NCI-H146 treated with DMSO at 0.1 percent for 48 hours (cell line): ENCODE measurements at regions not wholly inside any gene's neighbourhood (a gene's known extent, or its start where the extent isn't known, plus 50 kb on each side); places are given as distances from the start of the nearest gene placed in this dataset.

ENCODE experiments used
- DNase-seq: peaks from one replicate; lab custom pipeline; 2025; ENCODE audit not compliant: unreplicated experiment; lab: John Stamatoyannopoulos, UW

DNA sequence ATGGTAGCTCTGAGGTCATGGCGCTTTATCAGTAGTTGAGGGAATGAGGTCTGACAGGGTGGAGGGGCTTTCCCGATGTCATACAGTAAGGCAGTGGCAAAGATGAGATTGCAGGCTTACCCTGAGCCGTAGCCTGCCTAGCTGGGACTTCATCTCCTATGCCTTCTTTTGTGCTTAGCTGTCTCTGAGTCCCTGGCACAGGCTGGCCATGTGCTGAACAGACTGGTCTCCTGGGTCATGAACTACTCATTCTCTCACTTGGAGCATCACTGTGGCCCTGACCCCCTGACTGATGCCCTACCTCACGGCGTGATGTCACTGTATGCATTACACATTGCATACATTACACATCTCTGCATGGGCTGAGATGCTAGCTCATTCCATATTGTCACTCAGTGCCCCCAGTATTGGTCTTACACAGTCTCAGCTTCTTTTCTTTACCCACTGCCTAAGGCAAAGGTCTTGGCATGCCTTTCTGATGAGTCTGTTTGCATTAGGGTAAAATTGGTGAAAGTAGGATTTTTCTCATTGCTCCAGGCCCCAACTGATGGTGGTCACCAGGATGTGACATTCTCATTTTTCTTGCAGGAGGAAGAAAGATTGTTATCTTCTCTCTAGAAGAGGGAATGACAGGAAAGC lies 389.4 kb upstream of the CADM1 start:
- DNase-seq = no peak

DNA sequence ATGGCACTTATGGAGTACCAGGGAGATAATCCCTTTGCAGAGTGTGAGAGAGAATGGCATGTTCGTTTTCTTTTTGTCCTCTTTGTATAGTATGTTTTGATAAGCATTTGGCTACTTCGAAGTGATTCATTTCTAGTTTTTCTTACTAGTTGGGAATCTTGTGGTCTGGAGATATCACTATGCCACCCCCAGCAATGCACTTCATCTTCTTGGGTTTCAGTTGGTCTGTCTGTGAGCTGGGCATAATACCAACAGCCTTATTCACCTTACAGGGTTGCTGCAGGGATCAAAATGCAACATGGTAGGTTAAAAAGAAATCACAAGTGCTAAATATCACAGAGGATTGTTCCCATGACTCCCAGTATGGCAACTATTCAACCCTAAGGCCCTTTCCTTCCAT lies 387.8 kb upstream of the CADM1 start:
- no peak for DNase-seq

DNA sequence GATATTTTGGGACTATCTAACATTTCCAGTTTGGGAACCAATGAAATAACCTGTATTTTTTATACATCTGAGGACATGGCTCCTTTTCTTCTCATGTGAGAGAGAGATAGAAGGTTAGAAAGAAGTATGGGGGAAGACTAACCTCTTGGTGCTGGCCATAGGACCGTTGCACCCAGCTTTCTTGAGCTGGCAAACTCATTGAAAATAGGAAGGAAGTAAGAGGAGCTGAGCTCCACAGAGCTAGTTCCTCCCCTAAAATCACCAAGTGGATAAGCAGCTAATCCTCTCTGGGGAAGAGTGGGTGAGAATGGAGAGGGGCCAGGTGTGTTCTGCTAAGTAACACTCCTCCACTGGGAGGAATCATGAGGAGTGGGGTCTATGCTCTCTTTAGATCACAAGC lies 387.4 kb upstream of the CADM1 start:
- no peak for DNase-seq

DNA sequence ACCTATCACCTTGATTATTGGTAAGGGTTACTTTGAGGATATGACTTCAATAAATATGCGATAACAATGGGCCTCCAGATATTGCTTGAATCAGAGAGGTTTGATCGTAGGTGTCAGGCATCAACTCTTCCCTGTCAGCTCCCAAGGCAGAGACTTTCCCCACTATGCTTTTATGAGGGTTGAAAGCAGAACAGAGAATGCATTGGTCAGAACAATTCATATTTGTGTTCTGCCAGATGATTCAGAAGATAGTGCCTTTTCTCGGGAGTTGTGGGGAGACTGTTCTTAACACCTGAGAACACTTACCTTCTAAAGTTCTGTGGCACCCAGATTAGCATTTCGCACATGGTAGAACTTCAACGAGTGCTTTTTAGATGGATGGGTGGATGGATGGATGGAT lies 386.3 kb upstream of the CADM1 start:
- DNase-seq = no peak

DNA sequence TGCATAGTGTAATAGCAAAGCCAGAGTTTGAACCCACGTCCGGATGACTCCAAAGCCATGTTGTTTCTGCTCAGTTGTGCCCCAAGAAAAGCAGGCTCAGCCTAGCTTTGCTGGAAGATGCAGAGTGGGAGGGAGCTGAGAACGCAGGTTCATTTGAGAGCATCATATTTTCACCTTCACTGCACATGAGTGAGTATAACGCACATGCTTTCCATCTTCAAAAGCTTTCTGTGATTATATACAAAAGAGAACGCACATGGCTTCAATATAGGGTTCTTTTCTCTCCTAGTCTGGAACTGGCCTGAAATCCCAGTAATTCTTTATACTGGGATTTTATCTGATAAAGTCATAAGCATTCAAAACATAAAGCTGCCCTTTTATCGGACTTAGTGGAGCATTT lies 385.5 kb upstream of the CADM1 start:
- no peak for DNase-seq

DNA sequence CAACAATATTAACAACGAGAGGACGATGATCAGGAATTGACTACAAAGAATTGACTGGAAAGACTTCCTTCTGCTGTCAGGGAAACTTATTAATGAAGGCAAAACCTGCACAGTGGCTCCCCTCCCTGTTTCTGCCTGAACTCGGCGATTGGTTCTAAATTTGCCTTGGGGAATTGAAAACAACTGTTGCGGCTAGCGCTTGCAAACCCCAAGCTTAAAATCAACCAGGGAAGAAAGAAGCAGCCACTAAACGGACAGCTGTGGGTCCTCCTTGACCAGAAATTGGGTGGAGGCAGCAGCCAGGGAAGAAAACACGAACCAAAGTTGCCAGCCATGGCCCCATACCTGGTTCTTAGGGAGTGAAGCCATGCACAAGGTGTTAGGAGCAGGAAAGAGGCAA lies 383.5 kb upstream of the CADM1 start:
- DNase-seq = no peak

DNA sequence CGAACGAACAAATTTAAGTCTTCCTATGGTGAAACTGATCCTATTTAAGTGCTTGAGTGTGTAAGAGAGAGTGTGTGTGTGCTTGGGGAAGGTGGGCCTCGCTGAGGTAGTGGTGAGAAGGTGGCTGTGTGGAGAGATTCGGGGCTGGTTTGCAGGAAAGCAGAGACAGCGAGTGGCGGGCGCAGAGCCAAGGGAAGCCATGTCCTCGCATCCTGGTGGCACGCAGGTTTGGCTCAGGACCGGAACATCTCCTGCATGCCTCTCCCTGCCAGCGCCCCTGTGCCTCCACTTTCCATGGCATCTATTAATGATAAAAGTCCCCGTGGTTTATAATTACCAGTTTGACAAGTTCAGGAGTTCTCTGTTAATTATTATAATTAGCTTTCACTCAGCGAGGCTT lies 383.1 kb upstream of the CADM1 start:
- DNase-seq = no peak

DNA sequence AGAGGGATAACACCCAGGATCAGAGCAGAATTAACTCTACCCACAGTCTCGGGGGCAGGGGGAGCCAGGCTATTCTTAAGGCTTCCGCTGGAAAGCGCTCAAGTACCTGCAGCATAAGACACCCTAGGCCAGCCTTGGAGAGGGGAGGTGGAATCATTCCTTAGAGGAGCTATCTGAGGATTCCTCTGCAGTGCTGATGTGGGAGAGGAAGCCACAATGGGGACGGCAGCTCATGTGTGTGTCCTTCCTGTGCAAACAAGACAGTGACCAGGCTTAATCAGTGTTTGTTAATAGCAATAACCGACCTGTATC lies 382.2 kb upstream of the CADM1 start:
- DNase-seq = no peak

DNA sequence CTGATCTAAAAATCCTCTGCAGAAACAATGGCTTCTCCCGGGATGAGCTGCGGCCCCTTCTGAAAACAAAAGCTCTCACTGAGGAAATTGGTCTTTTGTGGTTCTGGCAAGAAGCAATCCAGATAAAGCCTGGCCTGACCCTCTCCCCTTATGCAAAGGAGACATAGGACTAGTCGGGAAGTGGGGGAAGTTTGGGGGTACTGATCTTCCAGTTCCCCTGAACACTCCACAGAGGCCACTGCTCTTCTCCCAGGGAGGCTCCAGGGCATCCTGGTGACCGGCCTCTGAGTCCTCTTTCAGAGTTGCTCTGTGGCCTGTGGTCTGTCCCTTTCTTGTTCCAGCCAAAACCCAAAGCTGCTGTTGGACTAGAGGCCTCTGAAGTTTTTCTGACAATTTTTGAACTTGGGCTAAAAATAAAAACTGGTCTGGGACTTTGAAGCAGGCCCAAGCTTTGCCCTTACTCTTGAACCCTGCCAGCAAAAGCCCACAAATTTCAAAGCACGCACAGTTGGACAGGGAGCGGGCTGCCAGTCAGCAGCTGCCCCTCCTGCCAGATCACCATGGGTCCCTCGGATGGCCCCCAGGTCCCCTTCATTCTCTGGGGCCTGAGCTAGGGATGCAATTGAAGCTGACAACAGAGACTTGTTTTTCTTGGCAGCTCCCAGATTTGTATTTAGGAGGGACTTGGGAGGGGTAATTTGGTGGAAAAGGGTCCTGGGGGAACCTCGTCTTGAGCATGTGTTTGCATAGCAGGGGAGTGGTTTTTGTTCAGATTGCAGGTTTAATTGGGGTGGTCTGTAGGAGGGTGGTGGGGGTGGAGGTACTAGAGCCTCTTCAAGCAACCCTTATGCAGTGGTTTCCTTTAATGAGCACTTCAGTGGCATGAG lies 381.6 kb upstream of the CADM1 start:
- no peak for DNase-seq

DNA sequence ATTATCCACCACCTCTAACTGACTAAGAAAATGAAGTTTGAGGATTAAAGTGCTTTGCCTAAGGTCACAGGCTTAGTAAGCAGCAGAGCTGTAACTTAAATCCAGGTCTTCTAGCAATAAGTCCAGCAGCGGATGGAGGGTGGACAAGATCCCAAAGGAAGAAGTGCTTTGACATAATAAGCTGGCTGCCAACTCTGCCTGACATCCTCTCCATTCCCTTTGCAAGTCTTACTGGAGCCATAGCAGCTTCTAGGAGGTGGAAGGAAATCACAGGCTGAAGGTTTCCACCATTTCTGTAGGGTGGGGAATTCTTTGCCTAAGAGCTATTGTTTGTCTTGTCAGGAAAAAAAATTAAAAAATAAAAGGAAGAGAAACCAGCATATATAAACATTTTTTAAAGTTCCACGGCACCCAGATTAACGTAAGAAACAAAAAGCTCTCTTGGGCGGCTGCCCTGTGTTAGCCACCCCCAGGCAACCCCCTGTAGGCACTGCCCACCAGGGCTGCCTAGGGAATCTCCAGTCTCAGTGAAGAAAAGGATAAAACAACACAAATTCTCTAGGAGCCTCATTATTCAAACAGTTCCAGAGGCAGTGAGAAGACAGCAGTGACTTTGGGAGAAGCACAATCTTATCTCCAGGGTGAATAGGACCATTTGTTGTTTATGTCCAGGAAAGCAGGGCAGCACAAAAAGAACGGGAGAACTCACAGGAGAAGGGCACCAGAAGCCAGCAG lies 380.8 kb upstream of the CADM1 start:
- DNase-seq = no peak

DNA sequence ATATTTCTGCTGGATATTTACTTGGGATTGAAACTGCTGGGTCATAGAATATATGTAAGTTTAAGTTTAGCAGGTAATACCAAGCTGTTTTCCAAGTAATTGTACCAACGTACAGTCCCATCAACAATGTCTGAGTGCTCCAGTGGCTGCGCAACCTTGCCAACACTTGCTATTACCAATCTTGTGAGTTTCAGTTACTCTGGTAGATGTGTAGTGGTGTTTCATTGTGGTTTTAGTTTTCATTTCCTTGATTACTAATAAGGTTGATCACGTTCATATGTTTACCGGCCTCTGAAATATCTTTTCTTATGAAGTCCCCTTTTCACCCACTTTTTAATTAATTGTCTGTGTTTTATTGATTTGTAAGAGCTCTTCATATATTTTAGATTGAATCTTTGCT lies 370.6 kb upstream of the CADM1 start:
- DNase-seq = no peak

DNA sequence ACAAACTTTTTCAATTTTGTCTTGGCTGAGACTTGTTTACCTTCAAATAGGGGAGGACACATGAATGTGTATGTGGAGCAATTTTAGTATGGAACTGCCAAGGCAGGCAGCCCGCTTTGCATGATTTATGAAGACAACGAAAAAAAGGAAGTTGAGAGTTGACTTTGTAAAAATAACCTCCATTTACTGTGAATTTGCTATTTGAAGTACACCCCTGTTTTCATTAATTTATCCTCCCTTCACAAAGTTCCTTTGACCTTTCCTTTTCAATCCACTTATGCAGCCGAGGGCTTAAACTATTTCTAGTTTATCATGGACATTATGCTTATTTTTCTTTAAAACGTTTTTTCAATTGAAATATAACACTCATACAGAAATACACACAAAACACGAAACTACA lies 369.6 kb upstream of the CADM1 start:
- DNase-seq = no peak

DNA sequence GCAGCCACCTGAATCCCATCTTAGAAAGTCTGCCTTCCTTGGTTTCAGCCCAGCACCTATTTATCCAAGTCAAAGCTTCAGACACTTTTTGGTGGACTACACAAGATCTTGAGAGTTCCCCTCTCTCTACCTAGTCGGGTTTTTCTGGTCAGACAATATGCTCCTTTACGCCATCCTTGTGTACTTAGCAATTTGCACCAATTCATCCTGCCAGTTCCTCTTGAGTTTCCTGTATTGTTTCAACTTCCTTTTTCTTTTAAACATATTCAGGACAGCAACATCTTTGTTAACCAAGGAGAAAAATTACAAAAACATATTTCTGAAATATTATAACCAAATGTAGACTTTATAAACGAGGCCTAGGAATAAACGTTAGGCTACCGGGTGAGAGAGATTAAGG lies 368.2 kb upstream of the CADM1 start:
- DNase-seq = no peak

DNA sequence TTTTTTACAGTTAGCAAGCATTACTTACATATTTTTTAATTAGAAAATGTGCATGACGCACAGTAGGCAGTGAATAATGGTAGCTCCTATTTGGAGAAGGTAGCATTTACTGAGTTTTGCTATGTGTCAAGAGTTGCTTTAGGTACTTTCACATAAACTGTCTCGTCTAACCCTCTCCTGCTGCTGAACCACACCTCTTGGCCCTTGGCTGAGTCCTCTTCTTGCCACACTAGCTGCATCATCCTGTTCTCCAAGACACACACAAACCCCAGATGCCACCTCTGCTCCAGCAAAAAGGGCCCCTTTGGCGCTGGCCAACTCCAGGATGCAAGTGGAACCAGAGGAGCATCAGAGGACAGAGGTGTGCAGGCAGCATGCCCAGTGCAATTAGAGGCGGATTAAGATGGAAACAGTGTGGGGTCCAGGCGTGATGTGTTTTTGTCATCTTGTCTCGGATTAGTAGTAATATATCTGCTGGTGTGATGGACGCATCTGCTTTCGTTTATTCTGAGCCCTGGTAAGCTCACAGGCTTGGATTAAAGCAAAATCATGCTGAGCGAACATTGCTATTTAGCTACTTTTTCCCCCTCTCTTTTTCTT lies 367.0 kb upstream of the CADM1 start:
- no peak for DNase-seq

DNA sequence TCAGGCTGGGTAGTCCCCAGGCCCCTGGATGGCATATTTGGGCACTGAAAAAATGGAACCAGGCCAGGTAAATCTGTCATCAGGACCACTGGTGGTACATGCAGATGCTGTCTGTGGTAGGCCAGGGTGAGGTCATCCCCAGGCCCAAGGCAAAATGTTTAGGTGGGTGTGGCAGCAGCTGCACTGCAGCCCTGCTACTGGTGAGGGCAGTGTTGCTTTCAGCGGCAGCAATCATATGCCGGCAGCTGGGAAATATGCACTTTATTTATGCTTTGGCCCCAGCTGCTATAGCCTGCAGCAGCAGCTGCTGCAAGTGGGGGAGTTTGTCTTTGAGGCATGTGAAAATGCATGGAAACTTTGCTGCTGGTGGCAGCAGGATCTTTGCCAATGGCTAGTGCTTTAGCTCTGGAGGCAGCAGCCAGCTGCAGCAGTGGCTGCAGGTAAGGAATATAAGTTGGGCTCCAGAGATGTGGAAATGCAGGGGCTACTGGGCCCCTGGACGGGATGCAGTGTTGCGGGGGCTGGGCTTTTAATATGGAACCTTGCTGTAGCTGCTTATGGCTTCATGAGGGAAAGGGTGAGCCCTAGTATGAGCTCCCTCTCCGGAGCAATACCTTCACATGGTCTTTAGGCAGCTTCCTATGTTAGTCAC lies 365.7 kb upstream of the CADM1 start:
- DNase-seq = peak; percentile 70

DNA sequence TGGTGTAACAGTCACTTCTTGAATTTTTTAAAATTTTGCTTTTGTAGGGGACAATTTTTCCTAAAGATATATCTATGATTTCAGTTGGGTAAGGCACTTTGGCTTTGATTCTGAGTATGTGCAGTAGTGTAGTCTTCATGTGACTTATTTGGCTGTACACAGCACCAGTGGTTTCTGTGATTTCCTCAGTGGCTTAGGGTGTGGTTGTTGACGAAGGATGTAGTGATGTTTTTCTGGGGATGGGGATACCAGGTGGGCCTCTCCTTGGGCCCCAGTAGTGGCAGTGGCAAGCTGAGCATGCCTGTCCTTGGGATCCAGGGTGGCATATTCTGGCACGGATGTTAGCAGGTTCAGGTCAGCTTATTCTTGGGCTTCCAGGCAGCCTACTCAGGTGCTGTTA lies 364.9 kb upstream of the CADM1 start:
- no peak for DNase-seq

DNA sequence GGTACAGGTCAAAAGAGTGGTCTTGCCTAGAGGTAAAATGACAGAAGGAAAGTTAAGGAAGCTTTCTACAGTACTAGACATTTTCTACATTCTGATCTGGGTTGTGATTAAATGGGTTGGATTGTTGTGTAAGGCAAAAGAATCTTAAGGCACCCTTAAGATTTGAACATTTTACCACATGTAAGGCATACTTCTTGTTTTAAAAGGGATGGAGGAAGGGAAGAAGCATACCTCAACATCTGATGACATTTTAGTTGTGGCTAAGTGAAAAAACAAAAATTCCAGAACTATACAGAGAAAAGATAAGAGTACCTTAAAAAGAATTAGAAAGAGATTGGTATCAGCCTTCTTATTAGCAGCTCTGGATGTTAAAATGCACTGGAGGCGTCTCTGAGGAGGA lies 356.0 kb upstream of the CADM1 start:
- no peak for DNase-seq

DNA sequence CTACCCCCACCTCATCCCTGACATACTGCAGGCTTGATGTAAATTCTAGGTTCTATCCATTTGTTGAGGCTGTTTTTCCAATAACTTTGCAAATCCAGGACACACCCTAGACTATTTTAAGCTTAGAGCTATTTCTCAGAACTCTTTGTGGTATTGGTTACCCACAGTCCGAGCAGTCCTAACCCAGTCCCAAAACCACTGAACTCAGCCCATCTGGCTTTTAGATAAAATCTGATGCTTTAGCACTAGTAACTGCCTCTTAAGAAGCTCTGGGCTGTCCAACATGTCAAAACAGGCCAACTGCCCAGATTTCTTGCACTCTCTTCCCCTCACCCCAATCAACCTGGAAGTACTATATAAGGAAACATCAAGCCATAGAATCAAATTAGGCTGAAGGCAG lies 344.4 kb upstream of the CADM1 start:
- DNase-seq = no peak

DNA sequence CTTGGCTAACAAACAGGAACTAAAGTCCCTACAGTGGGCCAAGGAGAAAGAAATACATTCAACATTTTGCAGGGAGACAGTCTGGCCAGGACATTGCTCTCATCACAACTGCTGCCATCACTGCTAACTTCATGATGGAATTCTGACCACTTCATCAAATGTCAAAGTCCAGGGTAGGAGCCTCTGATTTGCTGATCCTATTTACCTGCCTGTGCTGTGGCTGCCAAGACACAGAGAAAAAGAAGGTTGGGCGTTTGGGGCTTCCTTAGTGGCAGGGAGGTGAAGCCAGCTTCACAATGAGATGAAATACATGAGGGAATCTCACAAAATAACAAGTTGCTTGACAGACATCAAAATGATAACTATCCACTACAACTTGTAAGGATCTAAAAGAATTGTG lies 343.9 kb upstream of the CADM1 start:
- DNase-seq = no peak

DNA sequence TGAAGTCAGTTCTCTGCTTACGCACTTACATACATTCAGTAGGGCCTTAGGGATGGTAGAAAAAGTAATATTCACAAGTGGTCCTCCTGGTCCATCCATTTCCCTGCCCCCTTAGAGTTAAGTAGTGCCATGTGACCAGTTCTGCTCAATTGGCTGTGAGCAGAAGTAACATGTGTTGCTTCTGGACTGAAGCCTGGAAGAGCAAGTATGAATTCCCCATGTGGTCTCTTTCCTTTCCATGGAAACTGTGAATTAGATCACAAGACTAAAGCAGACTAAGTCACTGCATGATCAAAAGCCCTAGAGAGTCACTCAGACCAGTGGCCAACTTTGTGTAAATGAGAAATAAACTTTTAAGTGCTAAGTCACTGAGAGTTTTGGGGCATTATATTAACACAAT lies 341.7 kb upstream of the CADM1 start:
- no peak for DNase-seq

DNA sequence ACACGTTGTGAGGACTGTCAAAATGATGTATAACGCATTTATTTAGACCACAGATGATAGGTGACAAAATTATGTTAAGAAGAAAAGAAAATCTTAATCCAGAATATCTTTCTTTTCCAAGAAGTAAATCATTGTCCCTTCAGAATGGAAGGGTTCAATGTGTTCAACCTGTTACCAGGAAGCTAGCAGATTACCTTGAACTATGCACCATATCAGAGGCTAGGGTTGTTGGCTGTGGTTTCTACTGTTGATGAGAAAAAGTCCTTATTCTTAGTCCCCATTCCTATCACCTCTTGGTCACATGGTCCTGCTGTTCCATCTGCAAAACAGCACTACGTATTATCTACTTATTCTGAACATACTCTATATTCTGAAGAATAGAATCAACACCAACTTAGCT lies 339.5 kb upstream of the CADM1 start:
- no peak for DNase-seq
